ENCODE measurements at regions not wholly inside any gene's neighbourhood (a gene's known extent, or its start where the extent isn't known, plus 50 kb on each side); places are given as distances from the start of the nearest gene placed in this dataset.

DNA sequence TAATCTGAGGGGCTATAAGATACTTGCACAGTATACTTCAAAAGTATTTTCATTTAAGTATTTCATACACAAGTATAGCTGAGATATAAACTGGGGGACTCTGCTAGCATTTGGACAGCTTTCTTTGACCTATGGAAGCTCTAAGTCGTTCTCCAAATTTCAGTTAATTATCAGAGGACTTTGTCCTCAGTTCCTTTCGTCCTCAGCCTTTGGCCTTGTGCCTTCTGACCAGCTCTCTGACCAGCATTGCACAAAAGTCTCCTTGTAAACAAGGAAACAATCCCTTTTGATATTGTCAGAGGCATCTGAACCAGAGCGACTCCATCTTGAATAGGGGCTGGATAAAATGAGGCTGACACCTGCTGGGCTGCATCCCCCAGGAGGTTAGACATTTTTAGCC is 464.0 kb upstream of the FAM241A start:
- DNase-seq: no peak

DNA sequence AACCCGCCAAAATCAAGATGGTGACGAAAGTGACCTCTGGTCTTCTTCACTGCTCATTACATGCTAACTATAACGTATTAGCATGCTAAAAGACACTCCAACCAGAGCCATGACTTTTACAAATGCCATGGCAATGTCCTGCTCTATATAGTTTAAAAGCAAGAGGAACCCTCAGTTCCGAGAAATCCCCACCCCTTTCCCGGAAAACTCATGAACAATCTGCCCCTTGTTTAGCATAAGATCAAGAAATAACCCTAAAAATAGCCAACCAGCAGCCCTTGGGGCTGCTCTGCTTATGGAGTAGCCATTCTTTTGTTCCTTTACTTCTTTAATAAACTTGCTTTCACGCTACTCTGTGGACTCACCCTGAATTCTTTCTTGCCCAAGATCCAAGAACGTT is 463.5 kb upstream of the FAM241A start:
- DNase-seq: no peak

DNA sequence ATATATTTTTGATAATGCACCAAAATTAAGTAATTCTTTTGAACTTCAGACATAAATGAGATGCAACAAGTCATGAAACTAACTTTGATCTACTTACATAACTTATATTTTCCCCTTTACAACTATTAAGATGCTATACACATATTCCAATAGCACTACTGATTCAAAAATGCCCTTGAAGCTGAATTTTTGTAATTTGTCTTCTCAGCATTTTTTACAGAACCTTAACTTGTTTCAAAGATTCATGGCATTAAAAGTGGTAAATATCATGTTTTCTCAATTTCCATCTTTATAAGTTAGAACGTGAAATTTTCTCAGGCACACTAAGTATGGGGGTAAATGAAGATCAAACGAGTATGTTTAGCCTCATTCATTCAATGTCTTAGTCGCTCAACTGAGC is 460.0 kb upstream of the FAM241A start:
- no peak for DNase-seq

DNA sequence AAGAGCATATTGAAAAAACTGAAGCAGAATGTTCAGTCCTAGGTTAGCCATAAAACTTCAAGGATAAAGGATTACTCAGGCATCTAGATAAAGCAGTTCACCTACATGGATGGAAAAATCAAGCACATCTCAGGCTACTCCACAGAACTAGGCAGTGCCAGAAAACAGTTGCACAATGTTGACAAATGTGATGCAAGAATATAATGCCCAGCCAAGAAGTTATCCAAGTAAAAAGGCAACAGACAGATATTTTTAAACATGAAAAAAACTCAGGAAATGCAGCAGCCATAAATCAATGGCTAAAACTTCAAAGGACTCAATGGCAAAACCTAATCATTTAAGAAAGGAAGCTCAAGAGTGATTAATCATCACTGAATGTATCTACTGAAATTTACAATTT is 456.0 kb upstream of the FAM241A start:
- DNase-seq: no peak

DNA sequence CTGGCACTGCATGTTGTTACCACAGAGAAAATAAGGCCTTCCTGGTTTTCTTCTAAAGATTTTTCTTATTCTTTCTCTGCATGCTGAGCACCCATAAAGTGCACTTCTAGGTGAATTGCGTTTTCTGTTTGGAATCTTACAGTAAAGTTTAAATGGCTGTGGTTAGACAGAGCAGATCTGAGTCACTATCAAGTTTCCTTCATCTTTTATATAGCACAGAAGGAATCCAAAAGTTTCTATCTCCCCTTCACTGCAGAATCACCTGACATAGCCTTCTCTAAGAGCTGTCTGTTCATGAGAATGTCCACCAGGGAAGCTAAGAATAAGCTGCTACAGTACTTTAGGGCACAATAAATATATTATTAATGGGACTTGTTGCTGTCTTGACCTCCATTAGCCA is 455.5 kb upstream of the FAM241A start:
- no peak for DNase-seq

DNA sequence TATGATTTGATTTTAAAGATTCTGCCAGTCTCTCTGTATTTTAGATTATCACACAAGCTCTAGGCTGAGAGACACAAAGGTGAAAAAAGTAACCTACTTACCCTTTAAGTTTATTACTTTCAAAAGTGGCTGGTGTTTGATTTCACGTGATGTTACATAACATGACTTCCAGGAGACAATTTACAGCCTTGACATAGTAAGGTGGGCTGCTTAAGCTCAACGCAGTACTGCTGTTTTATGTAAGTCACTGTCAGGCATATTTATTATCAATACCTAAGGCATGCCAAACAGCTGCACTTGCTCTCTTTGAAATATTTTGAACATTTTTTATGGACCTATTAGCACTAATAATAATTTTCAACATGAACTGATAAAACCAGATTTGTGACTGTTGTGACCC is 451.5 kb upstream of the FAM241A start:
- DNase-seq: no peak

DNA sequence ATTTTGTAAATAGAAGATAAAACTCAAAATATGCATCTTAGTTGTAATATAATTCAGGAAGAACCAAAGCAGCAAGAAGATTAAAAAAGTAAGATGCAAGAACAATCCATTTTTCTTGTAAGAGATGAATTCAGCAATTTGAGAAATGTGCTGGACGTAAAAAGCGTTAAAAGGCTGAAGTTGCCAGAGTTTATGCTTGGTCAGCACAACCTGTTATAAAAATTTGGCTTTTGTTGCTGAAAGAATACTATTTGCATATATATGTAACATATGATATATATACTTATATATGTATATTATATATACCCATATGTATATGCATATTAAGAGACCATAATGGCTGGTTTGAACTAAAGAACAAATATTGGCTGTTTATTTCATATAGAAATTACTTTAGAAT is 449.6 kb upstream of the FAM241A start:
- no peak for DNase-seq

DNA sequence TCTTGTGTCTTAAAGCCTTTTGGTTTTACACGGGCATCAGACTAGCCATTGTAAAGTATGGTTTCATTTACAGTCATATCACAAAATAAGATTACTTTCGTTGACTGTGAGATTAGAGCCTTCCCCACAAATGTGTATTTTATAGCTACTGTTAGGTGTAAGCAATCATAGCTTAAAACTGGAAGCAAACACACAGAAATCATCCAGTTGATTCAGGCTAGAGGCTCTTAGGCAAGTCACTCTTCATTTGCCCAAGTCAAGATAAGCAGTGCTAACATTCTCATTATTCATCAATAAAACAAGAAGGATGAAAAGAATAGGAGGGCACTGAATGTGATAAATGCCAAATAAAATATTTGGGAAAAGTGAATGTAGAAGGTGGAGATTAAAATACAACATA is 448.7 kb upstream of the FAM241A start:
- no peak for DNase-seq

DNA sequence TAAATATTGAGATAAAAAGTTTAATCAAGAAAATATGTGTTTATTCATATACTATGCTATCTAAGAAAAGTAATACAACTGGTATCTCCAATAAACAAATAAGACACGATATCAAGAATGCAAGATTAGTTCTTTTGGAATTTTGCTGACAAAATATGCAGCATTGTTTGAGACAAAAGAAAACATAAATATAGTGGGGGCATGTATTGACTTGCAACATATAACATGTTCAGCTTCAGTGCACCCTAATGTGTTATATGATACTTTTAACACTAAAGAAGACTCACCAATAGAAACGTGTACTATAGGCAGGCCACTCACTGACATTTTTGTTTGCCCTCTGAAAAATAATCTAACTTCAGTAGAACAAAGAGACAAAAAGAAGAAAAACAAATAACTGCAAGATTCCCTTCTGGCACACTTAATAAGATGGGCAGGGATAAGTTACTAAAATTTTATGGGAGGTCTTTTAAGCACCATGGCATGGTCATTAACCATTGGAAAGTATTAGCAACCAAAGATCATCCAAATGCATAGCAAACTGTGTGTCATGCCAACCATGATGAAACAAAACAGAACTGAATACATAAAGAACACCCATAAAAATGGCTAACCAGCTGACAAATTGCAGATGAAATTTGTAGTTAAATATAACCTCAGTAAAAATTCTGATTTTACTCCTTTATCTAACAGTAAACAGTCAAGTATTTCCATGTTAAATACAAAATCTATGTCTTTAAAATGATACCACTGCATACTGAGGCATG is 447.9 kb upstream of the FAM241A start:
- DNase-seq: no peak

DNA sequence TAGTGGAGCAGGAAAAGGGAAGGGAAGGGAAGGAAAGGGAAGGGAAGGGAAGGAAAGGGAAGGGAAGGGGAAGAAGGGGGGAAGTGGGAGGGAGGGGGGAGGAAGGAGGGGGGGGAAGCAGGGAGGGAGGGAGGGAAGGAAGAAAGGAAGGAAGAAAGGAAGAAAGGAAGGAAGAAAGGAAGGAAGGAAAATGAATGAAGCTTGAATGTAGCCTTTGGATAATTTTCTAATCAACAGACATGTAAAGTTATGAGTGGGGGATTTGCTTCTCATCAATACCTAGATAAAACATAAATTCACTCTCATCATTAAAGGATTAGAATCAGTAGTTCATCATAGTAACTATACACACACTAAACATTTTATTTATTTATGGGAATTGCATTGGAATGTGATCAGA is 446.9 kb upstream of the FAM241A start:
- DNase-seq: no peak

DNA sequence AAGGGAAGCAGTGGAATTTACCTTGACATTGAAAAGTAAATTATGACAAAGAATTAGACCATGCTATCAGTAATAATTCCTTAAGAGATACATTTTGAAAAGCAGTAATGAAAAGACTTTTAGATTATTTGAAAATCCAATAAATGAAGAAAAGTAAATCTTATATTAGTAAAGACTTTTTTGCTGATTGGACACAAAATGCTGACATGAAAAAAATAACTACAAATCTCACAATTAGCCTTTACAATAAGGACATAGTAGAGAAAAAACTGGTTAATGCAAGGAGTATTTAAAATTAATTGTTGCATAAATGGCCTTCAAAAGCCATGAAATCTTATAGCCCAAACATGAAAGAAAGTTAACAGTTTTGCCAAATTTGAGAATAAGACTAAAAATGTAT is 446.1 kb upstream of the FAM241A start:
- DNase-seq: no peak

DNA sequence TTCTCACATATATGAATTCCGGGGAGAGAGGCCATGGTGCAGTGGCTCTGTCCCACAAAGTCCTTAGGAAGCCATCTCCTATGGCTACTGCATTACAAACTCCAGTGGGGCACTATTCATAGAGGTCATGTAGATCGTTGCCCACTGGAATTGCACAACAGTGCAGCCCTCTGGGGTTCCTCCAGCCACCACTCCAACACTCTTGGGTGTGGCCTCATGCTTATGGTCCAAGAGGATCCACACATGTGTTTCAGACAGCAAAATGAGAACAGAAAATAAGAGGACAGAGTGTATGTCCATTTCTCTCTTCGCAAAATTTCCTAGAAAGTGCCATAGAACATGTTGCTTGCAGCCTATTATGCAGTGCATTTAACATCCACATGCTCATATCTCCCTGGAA is 444.2 kb upstream of the FAM241A start:
- no peak for DNase-seq

DNA sequence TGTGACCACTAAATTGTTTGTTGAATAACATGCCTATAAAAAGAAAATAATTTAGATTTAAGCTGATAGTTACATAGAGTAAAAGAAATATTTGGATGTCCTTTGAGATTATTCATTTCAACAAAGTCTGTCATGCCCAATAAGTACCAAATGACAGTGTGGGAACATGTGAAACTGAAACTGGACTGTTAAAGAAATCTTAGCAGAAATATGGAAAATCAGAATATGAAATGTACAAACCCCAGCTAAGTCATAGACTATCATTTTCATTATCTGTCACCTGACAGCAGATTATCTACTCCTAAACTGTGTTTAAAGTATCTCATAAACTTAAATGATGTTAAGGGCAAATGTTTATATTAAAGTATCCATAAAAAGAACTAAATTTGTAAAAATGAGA is 437.8 kb upstream of the FAM241A start:
- DNase-seq: no peak

DNA sequence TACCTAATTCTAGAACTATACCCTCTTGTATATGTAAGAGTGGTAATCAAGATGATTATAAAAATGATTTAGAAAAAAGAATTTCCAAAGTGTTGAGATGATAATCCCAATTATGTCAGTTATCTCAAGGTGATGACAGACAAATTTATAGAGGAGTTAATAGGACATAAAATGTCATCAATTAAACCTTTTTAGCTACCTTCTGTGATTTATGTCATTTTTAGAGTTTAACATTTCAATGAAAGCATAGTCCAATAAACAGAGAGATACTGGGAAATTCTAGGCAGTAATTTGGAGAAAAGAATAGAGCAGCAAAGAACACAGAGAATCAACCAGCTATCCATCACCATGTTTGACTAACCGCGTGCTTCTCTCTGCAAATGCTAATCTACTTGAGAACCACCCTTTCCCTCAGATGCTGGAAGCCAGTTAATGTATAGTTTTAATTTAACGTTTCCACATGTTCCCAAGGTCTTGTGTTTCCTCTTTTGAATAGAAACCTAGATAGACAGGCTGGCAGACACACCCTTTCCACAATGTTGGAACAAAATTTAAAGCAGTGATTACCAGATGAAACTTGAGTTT is 433.1 kb upstream of the FAM241A start:
- DNase-seq: no peak

DNA sequence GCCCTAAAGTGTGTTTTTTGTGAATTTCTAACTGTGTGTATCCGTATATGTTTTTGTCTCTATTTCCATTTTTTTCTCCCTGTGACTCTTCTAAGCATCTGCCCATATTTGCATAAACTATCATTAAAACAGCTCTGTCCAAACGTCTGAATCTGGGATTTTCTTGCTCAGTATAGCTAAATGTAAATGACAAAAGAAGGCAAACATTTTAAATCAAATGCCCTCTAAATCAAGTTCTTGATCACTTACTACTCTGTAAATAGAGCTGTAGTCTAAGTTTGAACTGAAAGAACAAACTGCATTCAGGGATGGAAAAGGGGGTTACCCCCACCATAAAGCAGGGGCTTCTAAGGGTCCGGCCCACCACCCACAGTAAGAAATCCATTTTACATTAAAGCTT is 432.0 kb upstream of the FAM241A start:
- DNase-seq: no peak

DNA sequence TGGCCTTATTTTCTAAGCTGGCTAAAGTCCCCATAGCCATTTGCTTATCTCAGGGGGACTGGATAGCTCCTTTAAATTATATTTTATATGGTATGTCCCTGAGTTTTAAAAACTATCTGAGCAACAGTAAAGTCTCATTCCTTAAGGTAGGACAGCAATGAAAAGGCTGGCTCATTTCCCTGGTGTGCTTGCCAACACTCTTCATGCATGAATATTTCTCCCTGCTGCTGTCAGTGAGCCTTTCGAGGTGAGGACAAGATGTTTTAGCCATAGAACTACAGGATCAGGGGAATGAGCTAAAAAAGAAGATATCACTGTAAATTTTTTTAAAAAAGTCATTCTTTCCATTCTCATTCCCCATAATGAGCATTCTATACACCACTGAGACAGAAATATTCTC is 427.3 kb upstream of the FAM241A start:
- DNase-seq: no peak

DNA sequence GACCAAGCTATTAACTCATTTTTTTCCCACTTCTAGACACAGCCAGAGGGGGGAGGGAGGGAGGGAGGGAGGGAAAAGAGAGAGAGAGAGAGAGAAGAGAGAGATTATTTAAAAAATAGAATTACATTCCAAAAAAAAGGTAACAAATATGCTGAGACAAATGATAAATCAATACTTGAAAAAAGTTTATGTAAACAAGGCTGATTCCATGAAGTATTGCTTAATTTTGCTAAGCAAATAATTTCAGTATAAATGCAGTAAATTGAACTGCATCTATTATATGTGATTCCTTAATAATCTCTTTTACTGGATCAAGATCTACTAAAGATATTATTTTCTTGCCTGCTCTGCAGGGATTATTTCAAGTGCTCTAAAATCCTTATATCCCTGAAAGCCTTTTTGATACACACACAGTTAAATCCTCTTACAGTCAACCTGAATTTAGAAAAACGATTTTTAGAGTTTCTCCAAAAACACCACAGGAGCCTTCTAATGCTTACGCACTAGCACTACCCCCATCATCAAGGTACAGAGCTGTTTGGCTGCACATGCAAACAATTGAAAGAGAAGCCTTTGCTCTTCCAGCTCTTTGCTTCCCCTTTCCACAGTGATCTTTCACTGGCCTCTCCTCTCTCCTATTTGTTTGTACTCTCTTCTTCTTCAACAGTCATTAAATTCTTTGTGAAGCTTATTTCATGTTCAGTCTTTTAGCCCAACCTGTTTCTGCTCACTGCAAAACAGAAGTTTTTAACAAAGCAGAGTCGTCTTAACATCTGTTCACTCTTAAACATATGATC is 426.3 kb upstream of the FAM241A start:
- DNase-seq: no peak

DNA sequence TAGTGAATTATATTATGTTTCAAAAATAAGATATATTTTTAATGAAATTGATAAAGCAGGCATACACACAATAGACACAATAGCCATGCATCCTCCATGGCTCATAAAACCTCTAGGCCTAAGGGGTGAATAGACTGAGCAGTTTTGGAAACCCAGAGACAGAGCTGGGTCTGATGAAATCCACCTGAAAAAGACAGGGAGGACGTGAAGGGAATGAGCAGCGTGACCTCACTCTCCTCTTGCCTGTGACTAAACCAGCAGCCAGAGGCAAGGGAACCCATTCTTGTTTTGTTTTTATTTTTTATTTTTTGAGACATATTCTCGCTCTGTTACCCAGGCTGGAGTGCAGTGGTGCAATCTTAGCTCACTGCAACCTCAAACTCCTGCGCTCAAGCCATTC is 424.4 kb upstream of the FAM241A start:
- no peak for DNase-seq

DNA sequence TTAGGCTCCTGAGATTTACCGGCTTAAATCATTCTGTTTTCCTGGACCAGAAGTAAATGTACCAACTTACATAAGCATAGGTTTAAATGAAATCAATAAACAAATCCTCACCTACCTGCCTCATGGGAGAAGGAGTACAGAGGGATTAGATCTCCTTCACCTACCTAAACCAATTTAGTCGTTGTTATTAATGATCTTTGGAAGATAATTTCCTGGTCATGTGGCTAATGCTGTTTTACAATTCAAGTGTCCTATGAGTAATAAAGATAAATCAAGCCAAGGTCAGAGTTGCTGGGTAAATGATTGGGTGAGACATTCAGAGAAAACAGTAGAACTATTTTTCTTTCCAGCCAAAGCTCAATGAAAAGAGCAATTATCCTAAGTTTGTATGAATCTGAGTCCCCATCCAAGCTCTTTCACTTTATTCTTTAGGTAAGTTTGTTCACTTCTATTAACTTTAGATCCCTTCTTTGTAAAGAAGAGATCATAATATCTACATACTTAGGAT is 423.0 kb upstream of the FAM241A start:
- no peak for DNase-seq

DNA sequence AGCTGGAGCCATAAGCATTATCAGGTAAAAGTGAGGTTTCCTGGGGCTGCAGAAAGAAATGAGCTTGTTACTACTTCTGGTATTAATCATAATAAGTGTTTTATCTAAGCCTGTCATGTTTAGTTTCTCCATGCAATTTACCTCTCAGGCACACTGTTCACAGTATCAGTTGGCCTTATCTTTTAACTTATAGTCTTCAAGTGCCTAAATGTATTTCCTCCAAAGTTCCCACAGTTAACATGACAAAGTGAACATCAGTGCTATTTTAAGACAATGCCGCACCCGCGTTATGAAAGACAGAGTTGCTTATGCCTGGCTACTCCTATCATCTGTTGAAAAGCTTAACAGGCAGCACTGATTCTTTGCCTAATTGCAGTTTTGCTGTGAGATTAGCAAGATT is 408.7 kb upstream of the FAM241A start:
- DNase-seq: no peak

DNA sequence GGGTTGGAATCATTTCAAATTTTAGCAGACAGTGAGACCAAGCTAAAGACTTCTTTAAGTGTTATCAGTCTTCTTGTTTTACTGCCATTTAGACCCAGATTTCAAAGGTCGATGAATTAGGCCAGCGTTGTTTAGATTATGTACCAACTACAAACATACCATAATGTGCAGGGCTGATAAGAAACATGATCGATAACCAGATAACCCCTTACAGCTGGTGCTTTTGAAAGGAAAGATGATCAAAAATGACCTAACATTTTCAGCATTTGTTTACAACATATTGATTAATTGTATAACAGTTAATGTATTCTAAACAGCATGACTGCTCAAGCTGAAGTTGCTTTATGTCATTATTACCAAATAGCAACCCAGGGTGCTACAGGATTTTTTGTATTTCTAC is 400.4 kb upstream of the FAM241A start:
- DNase-seq: no peak

DNA sequence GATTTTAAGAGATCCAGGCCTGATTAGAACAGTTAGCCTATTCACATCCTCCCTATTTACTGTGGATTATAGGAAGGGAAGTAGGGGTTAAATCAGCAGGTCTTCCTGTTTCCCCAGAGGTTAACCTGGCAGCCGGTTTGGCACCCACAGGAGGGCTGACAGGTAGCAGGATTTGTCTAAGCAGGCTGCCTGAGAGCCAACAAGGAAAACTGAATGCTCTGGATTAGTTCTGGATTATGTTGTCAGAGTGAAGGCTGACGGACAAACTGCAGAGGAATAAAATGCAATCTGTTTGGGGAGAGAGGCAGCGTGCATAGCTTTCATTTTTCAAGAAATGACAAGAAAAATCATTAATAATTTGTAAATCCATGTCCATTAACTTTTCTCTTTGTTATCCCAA is 397.1 kb upstream of the FAM241A start:
- DNase-seq: no peak

DNA sequence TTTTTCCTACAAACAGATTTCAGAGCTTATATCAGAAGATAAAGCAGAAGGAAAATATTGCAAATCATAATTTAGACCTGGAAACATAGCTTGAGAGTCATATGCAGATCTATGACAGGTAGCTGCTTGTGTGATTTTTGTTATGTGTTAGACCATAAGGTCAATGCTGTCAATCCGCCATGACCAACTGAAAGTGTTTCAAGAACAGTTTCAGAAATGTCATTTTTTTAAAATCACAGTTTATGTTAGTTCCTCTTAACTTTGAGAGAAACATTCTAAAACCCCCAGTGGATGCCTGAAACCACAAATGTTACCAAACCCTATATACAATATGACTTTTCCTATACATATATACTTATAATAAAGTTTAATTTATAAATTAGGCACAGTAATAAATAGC is 391.3 kb upstream of the FAM241A start:
- no peak for DNase-seq

DNA sequence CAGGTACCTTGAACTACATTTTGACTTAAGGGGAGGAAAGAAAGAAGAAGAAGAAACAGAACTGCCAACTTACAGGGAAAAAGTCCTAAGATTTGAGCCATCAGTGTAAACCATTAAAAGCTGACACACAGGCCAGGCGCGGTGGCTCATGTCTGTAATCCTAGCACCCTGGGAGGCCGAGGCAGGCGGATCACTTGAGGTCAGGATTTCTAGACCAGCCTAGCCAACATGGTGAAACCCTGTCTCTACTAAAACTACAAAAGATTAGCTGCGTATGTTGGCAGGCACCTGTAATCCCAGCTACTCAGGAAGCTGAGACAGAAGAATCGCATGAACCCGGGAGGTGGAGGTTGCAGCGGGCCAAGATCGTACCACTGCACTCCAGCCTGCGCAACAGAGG is 389.7 kb upstream of the FAM241A start:
- no peak for DNase-seq

Data from hematopoietic multipotent progenitor cell treated with erythropoietin and hydrocortisone succinate and interleukin-3 and kit ligand, for 4 days (in vitro differentiated cells).